ENCODE measurements at regions not wholly inside any gene's neighbourhood (a gene's known extent, or its start where the extent isn't known, plus 50 kb on each side); places are given as distances from the start of the nearest gene placed in this dataset.

DNA sequence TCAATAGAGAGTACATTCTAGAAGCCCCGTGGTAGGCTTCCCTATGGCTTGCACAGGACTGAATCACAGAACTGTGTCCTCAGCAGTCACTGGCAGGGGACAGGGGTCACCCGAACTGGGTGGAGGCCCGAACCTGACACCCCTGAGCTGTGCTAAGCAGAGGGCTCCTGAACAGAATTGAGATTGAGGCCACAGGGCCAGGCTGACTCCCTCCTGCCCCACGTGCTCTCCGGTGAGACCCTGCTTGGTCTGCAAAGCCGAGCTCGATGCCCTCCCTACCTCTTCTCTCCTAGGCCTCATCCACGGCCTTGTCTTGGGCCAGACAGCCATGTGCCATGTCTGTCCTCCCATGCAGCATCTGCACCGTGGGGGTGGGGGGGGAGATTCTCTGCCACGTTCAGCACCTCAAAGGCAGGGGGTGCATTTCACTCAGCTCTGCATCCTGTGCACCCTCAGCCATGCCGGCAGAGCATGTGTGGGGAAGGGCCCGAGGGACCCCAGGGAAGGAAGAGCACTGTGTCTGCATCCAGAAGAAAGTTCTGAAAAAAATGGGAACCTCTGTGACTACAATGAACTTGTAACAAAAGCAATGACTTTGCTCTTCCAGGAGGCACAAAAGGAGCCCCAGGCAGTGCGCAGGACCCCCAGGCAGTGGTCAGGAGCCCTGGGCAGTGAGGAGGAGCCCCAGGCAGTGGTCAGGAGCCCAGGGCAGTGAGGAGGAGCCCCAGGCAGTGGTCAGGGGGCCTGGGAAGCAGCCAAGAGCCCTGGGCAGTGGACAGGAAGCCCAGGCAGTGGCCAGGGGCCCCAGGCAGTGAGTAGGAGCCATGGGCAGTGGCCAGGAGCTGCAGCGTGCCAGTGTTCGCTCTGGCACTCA lies 76.7 kb upstream of the SEPTIN5 start:
- TF ChIP-seq POLR2A (IDR thresholded peaks at IDR 0.05; ENCODE audit: low read depth, low read length), result no peak
- no peak for TF ChIP-seq POLR2AphosphoS5 (IDR thresholded peaks at IDR 0.05; ENCODE audit: low read depth, low read length)
- no peak for TF ChIP-seq TAF1 (IDR thresholded peaks at IDR 0.05; ENCODE audit: borderline replicate concordance, low read depth, low read length)
